NB4 (cell line): ENCODE measurements at regions not wholly inside any gene's neighbourhood (a gene's known extent, or its start where the extent isn't known, plus 50 kb on each side); places are given as distances from the start of the nearest gene placed in this dataset.
"Not testable (repeated sequence)": the region's sequence is repeated elsewhere in the genome, so short reads cannot be mapped to it uniquely, and the experiment has no call there.

Experiments
- CTCF ChIP-seq: IDR thresholded peaks from one replicate; pipeline ENCODE4 v1.5.1; 2012; ENCODE audit warnings: low read depth, low read length
- MAX ChIP-seq: IDR thresholded peaks from 2 replicates; pipeline ENCODE4 v1.6.1; 2011; ENCODE audit warnings: low read depth, low read length
- POLR2A ChIP-seq: IDR thresholded peaks from 2 replicates; pipeline ENCODE4 v1.6.1; 2011; ENCODE audit warnings: mild to moderate bottlenecking; ENCODE audit not compliant: insufficient read length; ENCODE audit errors: extremely low read depth

- not testable (repeated sequence) for TF ChIP-seq CTCF, POLR2A, MAX
These were observed 266.9 kb downstream of the AGTPBP1 start for GRCh38 chr9:85474896-85475295.
